Prostate gland (tissue), 2 donors: ENCODE measurements at regions not wholly inside any gene's neighbourhood (a gene's known extent, or its start where the extent isn't known, plus 50 kb on each side); places are given as distances from the start of the nearest gene placed in this dataset.
"Not testable (repeated sequence)": the region's sequence is repeated elsewhere in the genome, so short reads cannot be mapped to it uniquely, and the experiment has no call there.

Source experiments
- DNase-seq: peaks from one replicate; pipeline ENCODE4 v3.0.0-alpha.2; 2019; ENCODE audit warnings: low spot score
- H3K27ac ChIP-seq, 2 donors: fragments of 200-600 bp; sonication (generic); 2 replicates each; pipeline ENCODE4 v1.5.1; 2017 to 2019
- H3K27me3 ChIP-seq: fragments of 200-600 bp; sonication (generic); replicated peaks from 2 replicates; pipeline ENCODE4 v1.5.1; 2019; ENCODE audit not compliant: insufficient read depth
- H3K36me3 ChIP-seq, 2 donors: fragments of 200-600 bp; sonication (generic); 1 replicate in 1 of 2; 2 replicates in 1 of 2; pipeline versions ENCODE4 v1.5.1 to v1.8.1; 2017 to 2019
- H3K4me1 ChIP-seq: fragments of 200-600 bp; sonication (generic); replicated peaks from 2 replicates; pipeline ENCODE4 v1.5.1; 2019
- H3K4me3 ChIP-seq, 2 donors: fragments of 200-600 bp; sonication (generic); 2 replicates each; pipeline ENCODE4 v1.5.1; 2017 to 2019
- H3K9me3 ChIP-seq: fragments of 200-600 bp; sonication (generic); 2 replicates; pipeline ENCODE4 v1.5.1; 2017
- WGBS: methylation state at CpG from one replicate; pipeline ENCODE4 v1.1.5; 2018; 5-methylcytosine and 5-hydroxymethylcytosine counted together
- intact Hi-C: fragments of 100-400 bp; cut with DNase I; formaldehyde crosslinking; loops from one replicate; pipeline ENCODE4 v1.14.2; 2022

GRCh38 chr2:111470924-111471323, 350.2 kb downstream of the BCL2L11 start:
- H3K27ac ChIP-seq, H3K4me1 ChIP-seq, H3K4me3 ChIP-seq, H3K36me3 ChIP-seq, H3K27me3 ChIP-seq, DNase-seq, intact Hi-C loops, H3K9me3 ChIP-seq: not testable (repeated sequence)
- WGBS = 65% methylated on average over 2 of the region's 2 CpGs

GRCh38 chr2:111471791-111472530, 351.2 kb downstream of the BCL2L11 start:
- H3K4me1 ChIP-seq, intact Hi-C loops, H3K27ac ChIP-seq, H3K36me3 ChIP-seq, DNase-seq, H3K9me3 ChIP-seq, H3K27me3 ChIP-seq, H3K4me3 ChIP-seq: not testable (repeated sequence)
- WGBS = 97% methylated on average over 9 of the region's 9 CpGs

GRCh38 chr2:111472844-111473403, 352.2 kb downstream of the BCL2L11 start:
- H3K9me3 ChIP-seq, H3K4me3 ChIP-seq, H3K4me1 ChIP-seq, intact Hi-C loops, H3K27me3 ChIP-seq, H3K27ac ChIP-seq, DNase-seq, H3K36me3 ChIP-seq: not testable (repeated sequence)
- whole genome bisulfite sequencing = 88% methylated on average over 7 of the region's 7 CpGs

GRCh38 chr2:111473522-111473921, 352.8 kb downstream of the BCL2L11 start:
- H3K4me3 ChIP-seq, DNase-seq, H3K27me3 ChIP-seq, H3K36me3 ChIP-seq, H3K9me3 ChIP-seq, H3K27ac ChIP-seq, intact Hi-C loops, H3K4me1 ChIP-seq: not testable (repeated sequence)
- 56% methylated on average over 1 of the region's 3 CpGs for WGBS

GRCh38 chr2:111474198-111474705, 353.5 kb downstream of the BCL2L11 start:
- H3K36me3 ChIP-seq, intact Hi-C loops, H3K27ac ChIP-seq, H3K27me3 ChIP-seq, H3K4me3 ChIP-seq, H3K9me3 ChIP-seq, DNase-seq, H3K4me1 ChIP-seq: not testable (repeated sequence)
- 92% methylated on average over 6 of the region's 8 CpGs for WGBS

- H3K9me3 ChIP-seq = not testable (repeated sequence)
- 68% methylated on average over 3 of the region's 3 CpGs for WGBS
Observed at GRCh38 chr2:111478335-111478734, 357.6 kb downstream of the BCL2L11 start.

GRCh38 chr2:111478871-111479318, 358.2 kb downstream of the BCL2L11 start:
- H3K27me3 ChIP-seq, H3K27ac ChIP-seq, H3K4me3 ChIP-seq, DNase-seq, H3K36me3 ChIP-seq, H3K4me1 ChIP-seq, intact Hi-C loops, H3K9me3 ChIP-seq: not testable (repeated sequence)
- WGBS = 76% methylated on average over 14 of the region's 14 CpGs

More at GRCh38 chr2:111478335-111478734, 357.6 kb downstream of the BCL2L11 start:
- intact Hi-C loops, H3K4me1 ChIP-seq, H3K27me3 ChIP-seq, H3K4me3 ChIP-seq, DNase-seq, H3K27ac ChIP-seq, H3K36me3 ChIP-seq: not testable (repeated sequence)

- intact Hi-C loops, H3K27me3 ChIP-seq, DNase-seq, H3K27ac ChIP-seq, H3K36me3 ChIP-seq, H3K4me1 ChIP-seq, H3K9me3 ChIP-seq, H3K4me3 ChIP-seq: not testable (repeated sequence)
- 85% methylated on average over 10 of the region's 10 CpGs for WGBS
Observed at GRCh38 chr2:111480016-111480625, 359.4 kb downstream of the BCL2L11 start.

- DNase-seq, intact Hi-C loops, H3K9me3 ChIP-seq, H3K36me3 ChIP-seq, H3K27ac ChIP-seq, H3K27me3 ChIP-seq, H3K4me3 ChIP-seq, H3K4me1 ChIP-seq: not testable (repeated sequence)
- 98% methylated on average over 6 of the region's 8 CpGs for WGBS
Observed at GRCh38 chr2:111480633-111481032, 359.9 kb downstream of the BCL2L11 start.

GRCh38 chr2:111481219-111481618, 360.5 kb downstream of the BCL2L11 start:
- H3K4me3 ChIP-seq, H3K36me3 ChIP-seq, H3K27me3 ChIP-seq, intact Hi-C loops, H3K4me1 ChIP-seq, H3K9me3 ChIP-seq, H3K27ac ChIP-seq, DNase-seq: not testable (repeated sequence)
- 75% methylated on average over 11 of the region's 11 CpGs for WGBS

GRCh38 chr2:111482987-111483679, 362.4 kb downstream of the BCL2L11 start:
- intact Hi-C loops, H3K4me1 ChIP-seq, H3K4me3 ChIP-seq, H3K27ac ChIP-seq, H3K27me3 ChIP-seq, H3K9me3 ChIP-seq, H3K36me3 ChIP-seq: not testable (repeated sequence)
- WGBS = 72% methylated on average over 5 of the region's 8 CpGs
- peak; percentile 11 for DNase-seq

GRCh38 chr2:111484097-111484496, 363.4 kb downstream of the BCL2L11 start:
- H3K36me3 ChIP-seq, H3K4me1 ChIP-seq, H3K9me3 ChIP-seq, H3K27ac ChIP-seq, H3K27me3 ChIP-seq, intact Hi-C loops, DNase-seq, H3K4me3 ChIP-seq: not testable (repeated sequence)
- WGBS = 78% methylated on average over 3 of the region's 3 CpGs
